Heart left ventricle (tissue), 13 donors: ENCODE measurements at regions not wholly inside any gene's neighbourhood (a gene's known extent, or its start where the extent isn't known, plus 50 kb on each side); places are given as distances from the start of the nearest gene placed in this dataset.

Experiments
- POLR2A ChIP-seq, 2 donors: fragments of 450-650 bp; IDR thresholded peaks; one replicate each; pipeline ENCODE4 v1.6.1; 2017; ENCODE audit warnings: antibody characterized with exemption in 2 of 2, mild to moderate bottlenecking in 2 of 2, moderate library complexity in 2 of 2
- TF ChIP-seq, protein P1 (sequence below), 12 donors: fragments of 200-600 bp; sonication (generic) in 4 of 12; IDR thresholded peaks; one replicate each; pipeline versions ENCODE4 v1.5.0 to v1.8.0; 2018 to 2022; ENCODE audit warnings: antibody characterized with exemption in 12 of 12, mild to moderate bottlenecking in 5 of 12
- donor health status: ischemic (EF 13 %, LVEDD 7.1; RV severe dilation, severe dysfunction).
- donor health status: DM: no; HTN: yes; CAD: no.
- donor health status: DM: no; HTN: no; CAD: no.
- donor health status: ischemic (EF 25% LVEDD 6.9; RV normal size, moderate dysfunction).
- donor health status: ischemic (EF 25% LVEDD 5.7; RV mildly dilated, moderate dysfunction).
- donor health status: ischemic (EF 35%, LVEDD 5.7; RV mildly dilated, moderate dysfunction).
- donor health status: nonischemic (EF 11% LVEDD 7.7; RV severe dilation, severe dysfunction).
- donor health status: DM: yes; HTN: yes; CAD: no.
- donor health status: PGD.
- donor health status: ischemic (EF 29% LVEDD 5.4; RV normal size, mild dysfunction).
- donor health status: nonischemic (EF 23%, LVEDD 6.1; RV moderate dilation, normal function).

DNA sequence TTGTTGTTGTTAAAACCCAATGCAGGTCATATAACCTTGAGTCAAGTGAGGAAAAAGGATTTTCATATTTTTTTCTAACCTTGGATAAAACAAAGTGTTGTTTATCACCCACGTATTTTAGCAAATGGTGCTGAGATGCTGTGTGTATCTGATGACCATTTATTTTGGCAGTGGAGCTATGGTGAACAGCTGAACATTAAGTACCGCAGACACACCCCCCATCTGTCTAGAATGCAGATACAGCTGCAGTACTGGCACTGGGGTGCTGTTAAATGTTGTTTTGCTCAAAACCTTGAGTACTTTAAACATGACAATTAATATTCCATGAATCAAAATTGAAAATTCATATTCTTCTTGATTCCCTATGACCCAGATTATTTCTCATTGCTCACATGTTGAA is 773.3 kb upstream of the SLC39A10 start:
- TF ChIP-seq, protein P1, sequence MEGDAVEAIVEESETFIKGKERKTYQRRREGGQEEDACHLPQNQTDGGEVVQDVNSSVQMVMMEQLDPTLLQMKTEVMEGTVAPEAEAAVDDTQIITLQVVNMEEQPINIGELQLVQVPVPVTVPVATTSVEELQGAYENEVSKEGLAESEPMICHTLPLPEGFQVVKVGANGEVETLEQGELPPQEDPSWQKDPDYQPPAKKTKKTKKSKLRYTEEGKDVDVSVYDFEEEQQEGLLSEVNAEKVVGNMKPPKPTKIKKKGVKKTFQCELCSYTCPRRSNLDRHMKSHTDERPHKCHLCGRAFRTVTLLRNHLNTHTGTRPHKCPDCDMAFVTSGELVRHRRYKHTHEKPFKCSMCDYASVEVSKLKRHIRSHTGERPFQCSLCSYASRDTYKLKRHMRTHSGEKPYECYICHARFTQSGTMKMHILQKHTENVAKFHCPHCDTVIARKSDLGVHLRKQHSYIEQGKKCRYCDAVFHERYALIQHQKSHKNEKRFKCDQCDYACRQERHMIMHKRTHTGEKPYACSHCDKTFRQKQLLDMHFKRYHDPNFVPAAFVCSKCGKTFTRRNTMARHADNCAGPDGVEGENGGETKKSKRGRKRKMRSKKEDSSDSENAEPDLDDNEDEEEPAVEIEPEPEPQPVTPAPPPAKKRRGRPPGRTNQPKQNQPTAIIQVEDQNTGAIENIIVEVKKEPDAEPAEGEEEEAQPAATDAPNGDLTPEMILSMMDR (IDR thresholded peaks at IDR 0.05): no peak
- TF ChIP-seq POLR2A (IDR thresholded peaks at IDR 0.05): no peak
